Keratinocyte (primary cell): ENCODE measurements at regions not wholly inside any gene's neighbourhood (a gene's known extent, or its start where the extent isn't known, plus 50 kb on each side); places are given as distances from the start of the nearest gene placed in this dataset.
A peak's percentile ranks its signal among the peaks of the same experiment; 100 is the strongest.

Experiments
- DNase-seq: peaks from one replicate; pipeline ENCODE4 v3.0.0-alpha.2; 2011; ENCODE audit warnings: low read depth, missing footprints, low spot score
- FAIRE-seq: peaks from 2 replicates; lab custom pipeline; 2011; peaks lifted over from hg19 to GRCh38; lab: Jason Lieb, UNC
- H2AFZ ChIP-seq: 2 replicates; pipeline ENCODE4 v1.6.0; 2012; ENCODE audit warnings: low read length, control low read depth, inconsistent platforms; ENCODE audit not compliant: control insufficient read depth
- H3K27ac ChIP-seq: 2 replicates; pipeline ENCODE4 v1.5.1; 2011; ENCODE audit warnings: low read length; ENCODE audit not compliant: control insufficient read depth, insufficient read depth
- H3K27me3 ChIP-seq: 3 replicates; pipeline ENCODE4 v1.6.0; 2011; ENCODE audit warnings: low read length; ENCODE audit not compliant: control insufficient read depth, insufficient read depth; ENCODE audit errors: extremely low read depth
- H3K36me3 ChIP-seq, 2 experiments: 2 replicates in 1 of 2; 3 replicates in 1 of 2; pipeline ENCODE4 v1.5.1; 2011; ENCODE audit warnings: low read length in 2 of 2, mild to moderate bottlenecking in 1 of 2; ENCODE audit not compliant: control insufficient read depth in 2 of 2, insufficient read depth in 2 of 2; ENCODE audit errors: extremely low read depth in 1 of 2
- H3K4me1 ChIP-seq: 3 replicates; pipeline ENCODE4 v1.5.1; 2011; ENCODE audit warnings: low read length; ENCODE audit not compliant: control insufficient read depth, insufficient read depth; ENCODE audit errors: extremely low read depth
- H3K4me2 ChIP-seq: 3 replicates; pipeline ENCODE4 v1.6.0; 2011; ENCODE audit warnings: low read depth, low read length; ENCODE audit not compliant: control insufficient read depth, insufficient read depth; ENCODE audit errors: extremely low read depth
- H3K4me3 ChIP-seq, 3 experiments: fragments of 200-600 bp in 1 of 3; sonication (generic) in 1 of 3; 2 replicates in 2 of 3; 3 replicates in 1 of 3; pipeline ENCODE4 v1.5.1; 2011 to 2016; ENCODE audit warnings: low read length in 3 of 3, mild to moderate bottlenecking in 3 of 3, control low read depth in 2 of 3, inconsistent platforms in 1 of 3, low read depth in 1 of 3, mixed read lengths in 1 of 3, mixed run types in 1 of 3, moderate library complexity in 1 of 3; ENCODE audit not compliant: control insufficient read depth in 2 of 3, insufficient read depth in 2 of 3; ENCODE audit errors: extremely low read depth in 1 of 3
- H3K79me2 ChIP-seq: 2 replicates; pipeline ENCODE4 v1.6.0; 2012; ENCODE audit warnings: low read length; ENCODE audit not compliant: control insufficient read depth, insufficient read depth
- H3K9ac ChIP-seq: 3 replicates; pipeline ENCODE4 v1.6.0; 2011; ENCODE audit warnings: low read length; ENCODE audit not compliant: control insufficient read depth, insufficient read depth; ENCODE audit errors: extremely low read depth
- H3K9me1 ChIP-seq: 3 replicates; pipeline ENCODE4 v1.6.0; 2011; ENCODE audit warnings: low read length; ENCODE audit not compliant: control insufficient read depth, insufficient read depth; ENCODE audit errors: extremely low read depth
- H3K9me3 ChIP-seq: 2 replicates; pipeline ENCODE4 v1.5.1; 2012; ENCODE audit warnings: low read depth, low read length; ENCODE audit not compliant: control insufficient read depth
- H4K20me1 ChIP-seq: 3 replicates; pipeline ENCODE4 v1.6.0; 2011; ENCODE audit warnings: low read length; ENCODE audit not compliant: control insufficient read depth, insufficient read depth; ENCODE audit errors: extremely low read depth
- EZH2 ChIP-seq: IDR thresholded peaks from one replicate; pipeline ENCODE4 v1.6.1; 2012; ENCODE audit warnings: inconsistent platforms, mild to moderate bottlenecking, low read length, moderate library complexity
- dilution Hi-C: fragments of 300-500 bp; cut with MboI; formaldehyde crosslinking; loops from one replicate; pipeline ENCODE4 v1.7.0; 2020; ENCODE audit warnings: low sequenced_read_pairs; ENCODE audit not compliant: extremely low pct_ligation_motif_present
- TF ChIP-seq, protein P1 (sequence below), 3 experiments: IDR thresholded peaks in 1 of 3; conservative IDR thresholded peaks in 1 of 3; optimal IDR thresholded peaks in 1 of 3; 2 replicates in 2 of 3; 3 replicates in 1 of 3; pipeline versions ENCODE3 to v1.5.1; 2011; ENCODE audit warnings: low read length in 3 of 3, mild to moderate bottlenecking in 3 of 3, moderate library complexity in 2 of 3, control low read depth in 1 of 3, inconsistent platforms in 1 of 3; ENCODE audit not compliant: insufficient read depth in 2 of 3; ENCODE audit errors: extremely low read depth in 1 of 3

GRCh38 chr20:57066126-57066900, 200.1 kb downstream of the BMP7 start:
- dilution Hi-C loops = no loop called here
- H3K79me2 ChIP-seq = no peaks in the 10 kb centered on the region

GRCh38 chr20:57069442-57069841, 197.0 kb downstream of the BMP7 start:
- Histone ChIP-seq H3K36me3 (no peaks in the 10 kb centered on the region), H3K79me2 (no peaks in the 10 kb centered on the region), H3K27ac (no peak overlapping the region), H3K4me2 (no peak overlapping the region), H2AFZ (no peak overlapping the region), H3K9ac (no peak overlapping the region), H3K9me3 (no peaks in the 10 kb centered on the region), H3K4me3 (no peak overlapping the region), H3K9me1 (no peaks in the 10 kb centered on the region), H4K20me1 (no peaks in the 10 kb centered on the region), H3K27me3 (peaks cover 28% of the 10 kb centered on the region), H3K4me1 (peaks cover 6% of the 10 kb centered on the region)
- dilution Hi-C loops = no loop called here
- no peak for DNase-seq
- no peak for FAIRE-seq
- TF ChIP-seq EZH2 = no peak
- TF ChIP-seq, protein P1, sequence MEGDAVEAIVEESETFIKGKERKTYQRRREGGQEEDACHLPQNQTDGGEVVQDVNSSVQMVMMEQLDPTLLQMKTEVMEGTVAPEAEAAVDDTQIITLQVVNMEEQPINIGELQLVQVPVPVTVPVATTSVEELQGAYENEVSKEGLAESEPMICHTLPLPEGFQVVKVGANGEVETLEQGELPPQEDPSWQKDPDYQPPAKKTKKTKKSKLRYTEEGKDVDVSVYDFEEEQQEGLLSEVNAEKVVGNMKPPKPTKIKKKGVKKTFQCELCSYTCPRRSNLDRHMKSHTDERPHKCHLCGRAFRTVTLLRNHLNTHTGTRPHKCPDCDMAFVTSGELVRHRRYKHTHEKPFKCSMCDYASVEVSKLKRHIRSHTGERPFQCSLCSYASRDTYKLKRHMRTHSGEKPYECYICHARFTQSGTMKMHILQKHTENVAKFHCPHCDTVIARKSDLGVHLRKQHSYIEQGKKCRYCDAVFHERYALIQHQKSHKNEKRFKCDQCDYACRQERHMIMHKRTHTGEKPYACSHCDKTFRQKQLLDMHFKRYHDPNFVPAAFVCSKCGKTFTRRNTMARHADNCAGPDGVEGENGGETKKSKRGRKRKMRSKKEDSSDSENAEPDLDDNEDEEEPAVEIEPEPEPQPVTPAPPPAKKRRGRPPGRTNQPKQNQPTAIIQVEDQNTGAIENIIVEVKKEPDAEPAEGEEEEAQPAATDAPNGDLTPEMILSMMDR (optimal IDR thresholded peaks at IDR 0.05 in 1 of 3, IDR thresholded peaks at IDR 0.05 in 1 of 3, conservative IDR thresholded peaks at IDR 0.05 in 1 of 3; ENCODE audit: extremely low read depth in 1 of 3, insufficient read depth in 2 of 3, low read length in 3 of 3) = no peak

More at GRCh38 chr20:57066126-57066900, 200.1 kb downstream of the BMP7 start:
- no peak overlapping the region for H3K4me2 ChIP-seq
- no peak for TF ChIP-seq EZH2
- TF ChIP-seq, protein P1 (optimal IDR thresholded peaks at IDR 0.05 in 1 of 3, IDR thresholded peaks at IDR 0.05 in 1 of 3, conservative IDR thresholded peaks at IDR 0.05 in 1 of 3; ENCODE audit: extremely low read depth in 1 of 3, insufficient read depth in 2 of 3, low read length in 3 of 3) = no peak
- H3K9me1 ChIP-seq = no peaks in the 10 kb centered on the region
- H4K20me1 ChIP-seq = no peaks in the 10 kb centered on the region
- no peak overlapping the region for H3K4me3 ChIP-seq
- H3K27me3 ChIP-seq = peaks cover 22% of the 10 kb centered on the region
- peaks cover 2% of the 10 kb centered on the region for H3K4me1 ChIP-seq
- FAIRE-seq (peak; percentile 81), DNase-seq (no peak)
- H3K9ac ChIP-seq = no peak overlapping the region
- no peak overlapping the region for H3K27ac ChIP-seq
- H3K36me3 ChIP-seq = no peaks in the 10 kb centered on the region
- H2AFZ ChIP-seq = no peak overlapping the region
- H3K9me3 ChIP-seq = no peaks in the 10 kb centered on the region
